NB4 (cell line): ENCODE measurements at regions not wholly inside any gene's neighbourhood (a gene's known extent, or its start where the extent isn't known, plus 50 kb on each side); places are given as distances from the start of the nearest gene placed in this dataset.

Experiments
- MYC ChIP-seq: IDR thresholded peaks from 2 replicates; pipeline ENCODE4 v1.6.1; 2011; ENCODE audit warnings: low read depth, low read length
- POLR2A ChIP-seq: IDR thresholded peaks from 2 replicates; pipeline ENCODE4 v1.6.1; 2011; ENCODE audit warnings: mild to moderate bottlenecking; ENCODE audit not compliant: insufficient read length; ENCODE audit errors: extremely low read depth

GRCh38 chr6:103142902-103143301 lies 1716.8 kb downstream of the HACE1 start:
- TF ChIP-seq POLR2A (no peak), MYC (no peak)
